HG02943 (cell line): ENCODE measurements at regions not wholly inside any gene's neighbourhood (a gene's known extent, or its start where the extent isn't known, plus 50 kb on each side); places are given as distances from the start of the nearest gene placed in this dataset.

Experiments
- ATAC-seq: cut with Tn5 transposase; IDR thresholded peaks from one replicate; pipeline ENCODE4 v1.9.1; 2021; ENCODE audit warnings: mild to moderate bottlenecking, low read depth, moderate library complexity; ENCODE audit not compliant: unreplicated experiment

DNA sequence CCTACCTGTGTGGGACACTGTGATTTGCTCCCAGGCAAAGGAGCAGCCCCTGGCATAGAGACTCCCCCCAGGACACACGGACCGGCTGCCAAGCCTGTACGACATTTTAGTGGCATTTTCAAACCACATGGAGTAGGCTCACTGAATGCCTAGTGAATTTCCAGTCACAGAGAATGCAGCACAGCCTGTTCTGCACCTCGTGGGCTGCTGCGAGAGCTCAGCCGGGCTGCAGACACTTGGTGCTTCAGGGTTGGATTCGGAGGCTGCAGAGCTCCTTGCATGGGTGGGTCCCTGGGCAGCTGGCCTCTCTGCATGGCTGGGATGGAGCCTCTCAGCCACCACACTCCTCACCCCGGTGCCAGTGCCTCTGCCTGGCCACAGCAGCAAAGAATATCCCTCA, 51.2 kb upstream of the HNF1B start:
- no peak for ATAC-seq
